Thyroid gland (tissue), 4 donors: ENCODE measurements at regions not wholly inside any gene's neighbourhood (a gene's known extent, or its start where the extent isn't known, plus 50 kb on each side); places are given as distances from the start of the nearest gene placed in this dataset.

Experiments used
- DNase-seq, 2 donors: peaks; one replicate each; pipeline ENCODE4 v3.0.0-alpha.2; 2019
- H3K27ac ChIP-seq, 3 donors: fragments of 200-600 bp; sonication (generic); 1 replicate in 2 of 3; 2 replicates in 1 of 3; pipeline ENCODE4 v1.5.1; 2016 to 2019; ENCODE audit warnings: mild to moderate bottlenecking in 1 of 3, moderate library complexity in 1 of 3
- H3K27me3 ChIP-seq: fragments of 200-600 bp; sonication (generic); one replicate; pipeline ENCODE4 v1.5.1; 2019
- H3K36me3 ChIP-seq, 2 donors: fragments of 200-600 bp; sonication (generic); one replicate each; pipeline ENCODE4 v1.5.1; 2016 to 2019
- H3K4me1 ChIP-seq, 2 donors: fragments of 200-600 bp; sonication (generic); one replicate each; pipeline ENCODE4 v1.5.1; 2017 to 2019
- H3K4me3 ChIP-seq, 3 donors: fragments of 200-600 bp; sonication (generic); replicated peaks in 1 of 3; 1 replicate in 2 of 3; 2 replicates in 1 of 3; pipeline ENCODE4 v1.5.1; 2016; ENCODE audit warnings: mild to moderate bottlenecking in 1 of 3
- H3K9me3 ChIP-seq: fragments of 200-600 bp; sonication (generic); one replicate; pipeline ENCODE4 v1.5.1; 2017
- CTCF ChIP-seq, 6 experiments: fragments of 200-600 bp in 3 of 6; fragments of 450-650 bp in 3 of 6; sonication (generic) in 3 of 6; IDR thresholded peaks; one replicate each; pipeline ENCODE4 v1.5.1; 2016 to 2019; ENCODE audit warnings: antibody characterized with exemption in 6 of 6, mild to moderate bottlenecking in 2 of 6, inconsistent platforms in 1 of 6, moderate library complexity in 1 of 6
- POLR2A ChIP-seq, 2 donors: fragments of 450-650 bp; IDR thresholded peaks; one replicate each; pipeline ENCODE4 v1.6.1; 2017; ENCODE audit warnings: antibody characterized with exemption in 2 of 2, mild to moderate bottlenecking in 2 of 2, moderate library complexity in 1 of 2
- WGBS, 2 donors: methylation state at CpG; one replicate each; pipeline ENCODE4 v1.1.5; 2017; 5-methylcytosine and 5-hydroxymethylcytosine counted together
- intact Hi-C: fragments of 100-400 bp; cut with DNase I; formaldehyde crosslinking; loops from one replicate; pipeline ENCODE4 v1.15.1; 2023

GRCh38 chr9:81266086-81266485, 423.3 kb downstream of the TLE1 start:
- Histone ChIP-seq H3K36me3 (no peaks in the 10 kb centered on the region), H3K4me3 (no peak overlapping the region), H3K9me3 (no peaks in the 10 kb centered on the region), H3K27ac (no peak overlapping the region), H3K4me1 (no peaks in the 10 kb centered on the region), H3K27me3 (no peaks in the 10 kb centered on the region)
- intact Hi-C loops, result no loop called here
- WGBS, 2 donors, result 85 to 90% methylated on average over 2 of the region's 2 CpGs
- no peak for DNase-seq
- TF ChIP-seq CTCF (IDR thresholded peaks at IDR 0.05), result no peak
- TF ChIP-seq POLR2A (IDR thresholded peaks at IDR 0.05), result no peak

- no peak for DNase-seq
- TF ChIP-seq POLR2A (IDR thresholded peaks at IDR 0.05) (no peak), CTCF (IDR thresholded peaks at IDR 0.05) (no peak)
- Histone ChIP-seq H3K36me3 (no peaks in the 10 kb centered on the region), H3K27me3 (no peaks in the 10 kb centered on the region), H3K27ac (no peak overlapping the region), H3K4me1 (no peaks in the 10 kb centered on the region), H3K4me3 (no peak overlapping the region), H3K9me3 (no peaks in the 10 kb centered on the region)
- 61 to 63% methylated on average over 5 of the region's 5 CpGs for WGBS, 2 donors
- intact Hi-C loops, result no loop called here
Observed at GRCh38 chr9:81264516-81264915, 424.8 kb downstream of the TLE1 start.

- TF ChIP-seq POLR2A (IDR thresholded peaks at IDR 0.05) (no peak), CTCF (IDR thresholded peaks at IDR 0.05) (no peak)
- intact Hi-C loops, result no loop called here
- Histone ChIP-seq H3K4me1 (no peaks in the 10 kb centered on the region), H3K27ac (no peak overlapping the region), H3K4me3 (no peak overlapping the region), H3K36me3 (no peaks in the 10 kb centered on the region), H3K9me3 (no peaks in the 10 kb centered on the region), H3K27me3 (no peaks in the 10 kb centered on the region)
- 94 to 95% methylated on average over 2 of the region's 2 CpGs for WGBS, 2 donors
- DNase-seq, result no peak
Observed at GRCh38 chr9:81259896-81260295, 429.5 kb downstream of the TLE1 start.

GRCh38 chr9:81256368-81256767, 433.0 kb downstream of the TLE1 start:
- H3K9me3 ChIP-seq, result no peaks in the 10 kb centered on the region
- H3K36me3 ChIP-seq, result no peaks in the 10 kb centered on the region
- H3K4me3 ChIP-seq, result no peak overlapping the region
- DNase-seq, result no peak
- H3K27me3 ChIP-seq, result no peaks in the 10 kb centered on the region
- TF ChIP-seq CTCF (IDR thresholded peaks at IDR 0.05) (no peak), POLR2A (IDR thresholded peaks at IDR 0.05) (no peak)
- intact Hi-C loops, result no loop called here
- no peaks in the 10 kb centered on the region for H3K4me1 ChIP-seq
- H3K27ac ChIP-seq, result no peak overlapping the region

- TF ChIP-seq CTCF (IDR thresholded peaks at IDR 0.05) (no peak), POLR2A (IDR thresholded peaks at IDR 0.05) (no peak)
Observed at GRCh38 chr9:81250606-81251005, 438.7 kb downstream of the TLE1 start.

More at GRCh38 chr9:81250606-81251005, 438.7 kb downstream of the TLE1 start:
- no peak for DNase-seq
- Histone ChIP-seq H3K27ac (no peak overlapping the region), H3K9me3 (no peaks in the 10 kb centered on the region), H3K36me3 (no peaks in the 10 kb centered on the region), H3K4me3 (no peak overlapping the region), H3K4me1 (no peaks in the 10 kb centered on the region), H3K27me3 (no peaks in the 10 kb centered on the region)
- intact Hi-C loops, result no loop called here
- 68 to 82% methylated on average over 1 of the region's 1 CpG for WGBS, 2 donors
